HCT116 (cell line): ENCODE measurements at regions not wholly inside any gene's neighbourhood (a gene's known extent, or its start where the extent isn't known, plus 50 kb on each side); places are given as distances from the start of the nearest gene placed in this dataset.

Experiments
- ATAC-seq: fragments of 200-7000 bp; cut with Tn5 transposase; 2 replicates; pipeline ENCODE4 v1.9.1; 2020; ENCODE audit warnings: mild to moderate bottlenecking, moderate library complexity
- BruUV-seq: library from RNA; stranded (reverse); fragments of 400-500 nt; replicated peaks from 2 replicates; lab custom pipeline; 2021; lab: Mats Ljungman, UMichigan
- CTCF ChIA-PET: fragments of 300-600 bp; sonication (Branson Sonifier 250); formaldehyde crosslinking; loops from one replicate; lab custom pipeline; 2021; ENCODE audit warnings: antibody characterized with exemption; lab: Charles Lee
- POLR2A ChIA-PET: fragments of 300-600, 350-600 bp; sonication (Branson Sonifier 250); formaldehyde crosslinking; loops from one replicate; lab custom pipeline; 2021; ENCODE audit warnings: antibody characterized with exemption; lab: Charles Lee
- RAD21 ChIA-PET, 2 experiments: fragments of 300-600 bp; sonication (Branson Sonifier 250); formaldehyde crosslinking; loops; one replicate each; lab custom pipeline; 2023; ENCODE audit warnings: low total read pairs in 2 of 2; ENCODE audit not compliant: uncharacterized antibody in 2 of 2, unreplicated experiment in 2 of 2, low non-redundant PET in 1 of 2; lab: Charles Lee
- DNase-seq: peaks from one replicate; pipeline ENCODE4 v3.0.0-alpha.2; 2010; ENCODE audit warnings: low read depth, low spot score
- H2AFZ ChIP-seq: fragments of 200-600 bp; shearing (Covaris generic), sonication (generic); 2 replicates; pipeline ENCODE4 v1.6.1; 2017; ENCODE audit warnings: low read depth, mixed run types, mixed read lengths, antibody characterized with exemption, low read length; ENCODE audit not compliant: poor library complexity, severe bottlenecking
- H3K27ac ChIP-seq: 2 replicates; pipeline ENCODE4 v1.5.1; 2012; ENCODE audit warnings: low read depth, low read length
- H3K27me3 ChIP-seq: fragments of 200-600 bp; sonication (generic); 2 replicates; pipeline ENCODE4 v1.6.1; 2016; ENCODE audit warnings: mixed run types, low read length, mixed read lengths; ENCODE audit not compliant: insufficient read depth
- H3K36me3 ChIP-seq, 2 experiments: fragments of 200-500 bp in 1 of 2; fragments of 200-600 bp in 1 of 2; sonication (Bioruptor generic) in 1 of 2; sonication (generic) in 1 of 2; 2 replicates each; pipeline versions ENCODE4 v1.5.1 to v1.6.1; 2014 to 2016; ENCODE audit warnings: low read length in 2 of 2, inconsistent platforms in 1 of 2, mixed read lengths in 1 of 2, mixed run types in 1 of 2; ENCODE audit not compliant: insufficient read depth in 2 of 2, control insufficient read depth in 1 of 2
- H3K4me1 ChIP-seq, 2 experiments: fragments of 200-600 bp in 1 of 2; sonication (generic) in 1 of 2; 2 replicates each; pipeline versions ENCODE4 v1.5.1 to v1.6.1; 2012 to 2017; ENCODE audit warnings: low read length in 2 of 2, inconsistent platforms in 1 of 2, mild to moderate bottlenecking in 1 of 2, mixed read lengths in 1 of 2, mixed run types in 1 of 2, moderate library complexity in 1 of 2; ENCODE audit not compliant: insufficient read depth in 2 of 2, control insufficient read depth in 1 of 2
- H3K4me2 ChIP-seq: fragments of 200-600 bp; sonication (generic); 2 replicates; pipeline ENCODE4 v1.6.1; 2017; ENCODE audit warnings: mixed run types, low read length, mixed read lengths
- H3K4me3 ChIP-seq, 2 experiments: fragments of 200-600 bp in 1 of 2; sonication (generic) in 1 of 2; replicated peaks in 1 of 2; 2 replicates each; pipeline ENCODE4 v1.5.1; 2011 to 2016; ENCODE audit warnings: low read length in 2 of 2, control low read depth in 1 of 2, low read depth in 1 of 2, mild to moderate bottlenecking in 1 of 2, mixed read lengths in 1 of 2, mixed run types in 1 of 2
- H3K79me2 ChIP-seq: fragments of 200-600 bp; sonication (generic); 2 replicates; pipeline ENCODE4 v1.6.1; 2017; ENCODE audit warnings: mild to moderate bottlenecking, mixed run types, low read length, moderate library complexity, mixed read lengths; ENCODE audit not compliant: insufficient read depth
- H3K9ac ChIP-seq: fragments of 200-600 bp; sonication (generic); 2 replicates; pipeline ENCODE4 v1.6.1; 2016; ENCODE audit warnings: low read length, mixed read lengths
- H3K9me2 ChIP-seq: fragments of 200-600 bp; sonication (generic), shearing (Covaris generic); 2 replicates; pipeline ENCODE4 v1.6.1; 2017; ENCODE audit warnings: mixed run types, mild to moderate bottlenecking, moderate library complexity; ENCODE audit not compliant: insufficient read depth
- H3K9me3 ChIP-seq, 2 experiments: fragments of 200-500 bp in 1 of 2; fragments of 200-600 bp in 1 of 2; sonication (Bioruptor generic) in 1 of 2; sonication (generic) in 1 of 2; 2 replicates each; pipeline ENCODE4 v1.6.1; 2014 to 2017; ENCODE audit warnings: low read length in 2 of 2, mixed read lengths in 2 of 2, inconsistent platforms in 1 of 2, low read depth in 1 of 2, mild to moderate bottlenecking in 1 of 2, mixed run types in 1 of 2, moderate library complexity in 1 of 2; ENCODE audit not compliant: control insufficient read depth in 1 of 2, insufficient read depth in 1 of 2
- H4K20me1 ChIP-seq: fragments of 200-600 bp; sonication (generic), shearing (Covaris generic); 2 replicates; pipeline ENCODE4 v1.6.1; 2017; ENCODE audit warnings: mixed run types, mild to moderate bottlenecking, moderate library complexity; ENCODE audit not compliant: insufficient read depth
- CBX3 ChIP-seq: IDR thresholded peaks from 2 replicates; pipeline ENCODE4 v1.6.1; 2012; ENCODE audit warnings: low read depth
- CEBPB ChIP-seq: IDR thresholded peaks from 2 replicates; pipeline ENCODE4 v1.6.1; 2012; ENCODE audit warnings: low read depth
- ELF1 ChIP-seq: IDR thresholded peaks from 2 replicates; pipeline ENCODE4 v1.6.1; 2012; ENCODE audit warnings: low read depth, borderline replicate concordance
- EZH2phosphoT487 ChIP-seq: fragments of 200-600 bp; IDR thresholded peaks from 2 replicates; pipeline ENCODE4 v1.6.1; 2018; ENCODE audit warnings: antibody characterized with exemption, borderline replicate concordance
- JUND ChIP-seq: IDR thresholded peaks from 2 replicates; pipeline ENCODE4 v1.6.1; 2012
- POLR2A ChIP-seq: IDR thresholded peaks from 2 replicates; pipeline ENCODE4 v1.7.0; 2011; ENCODE audit warnings: borderline replicate concordance; ENCODE audit not compliant: insufficient read depth, insufficient read length; ENCODE audit errors: extremely low read depth
- RAD21 ChIP-seq: IDR thresholded peaks from 2 replicates; pipeline ENCODE4 v1.6.1; 2012; ENCODE audit warnings: low read depth, mild to moderate bottlenecking
- SP1 ChIP-seq: IDR thresholded peaks from 2 replicates; pipeline ENCODE4 v1.6.1; 2012; ENCODE audit warnings: low read depth
- SRF ChIP-seq: IDR thresholded peaks from 2 replicates; pipeline ENCODE4 v1.6.1; 2012; ENCODE audit warnings: low read depth
- ZFX ChIP-seq: fragments of 450-650 bp; IDR thresholded peaks from 2 replicates; pipeline ENCODE4 v1.6.1; 2017
- ZNF274 ChIP-seq: fragments of 200-500 bp; sonication (Bioruptor generic); IDR thresholded peaks from 2 replicates; pipeline ENCODE4 v1.6.1; 2014; ENCODE audit warnings: mild to moderate bottlenecking, low read depth, low read length, inconsistent platforms
- intact Hi-C: fragments of 100-400 bp; cut with micrococcal nuclease; formaldehyde crosslinking; loops from 2 replicates; pipeline ENCODE4 v1.10.0; 2022
- TF ChIP-seq, protein P1 (sequence below): IDR thresholded peaks from 2 replicates; pipeline ENCODE4 v1.6.1; 2012; ENCODE audit warnings: low read depth
- TF ChIP-seq, protein P2 (sequence below), 3 experiments: fragments of 200-600 bp in 1 of 3; sonication (generic) in 1 of 3; IDR thresholded peaks in 2 of 3; conservative IDR thresholded peaks in 1 of 3; 2 replicates each; pipeline ENCODE4 v1.5.1; 2012 to 2017; ENCODE audit warnings: low read depth in 2 of 3, low read length in 2 of 3, antibody characterized with exemption in 1 of 3, borderline replicate concordance in 1 of 3, control low read depth in 1 of 3, mild to moderate bottlenecking in 1 of 3, mixed read lengths in 1 of 3, mixed run types in 1 of 3, moderate library complexity in 1 of 3; ENCODE audit not compliant: insufficient read depth in 1 of 3
- TF ChIP-seq, protein P3 (sequence below): IDR thresholded peaks from 2 replicates; pipeline ENCODE4 v1.6.1; 2012
- TF ChIP-seq, protein P4 (sequence below): IDR thresholded peaks from 2 replicates; pipeline ENCODE4 v1.6.1; 2011; ENCODE audit warnings: mild to moderate bottlenecking, low read length, moderate library complexity; ENCODE audit not compliant: insufficient replicate concordance; ENCODE audit errors: extremely low read depth

DNA sequence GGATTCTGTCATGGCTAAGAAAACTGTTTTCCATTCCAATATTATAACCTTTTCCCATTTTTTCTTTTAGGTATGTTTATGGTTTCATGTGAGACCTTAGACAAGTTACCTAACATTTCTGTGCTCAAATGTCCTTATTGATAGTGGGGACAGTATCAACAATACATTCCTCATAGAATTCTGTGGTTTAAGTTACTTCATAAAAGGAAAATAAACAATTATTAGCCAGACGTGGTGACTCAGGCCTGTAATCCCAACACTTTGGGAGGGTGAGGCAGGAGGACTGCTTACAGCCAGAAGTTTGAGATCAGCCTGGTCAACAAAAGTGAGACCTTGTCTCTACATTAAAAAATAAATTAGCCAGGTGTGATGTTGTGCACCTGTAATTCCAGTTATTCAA is 436.8 kb upstream of the CNTN4 start:
- Histone ChIP-seq H3K79me2 (no peaks in the 10 kb centered on the region), H3K27me3 (no peaks in the 10 kb centered on the region), H2AFZ (no peak overlapping the region), H3K9me2 (no peaks in the 10 kb centered on the region), H3K27ac (no peak overlapping the region), H3K4me1 (no peaks in the 10 kb centered on the region), H4K20me1 (no peaks in the 10 kb centered on the region), H3K4me2 (no peak overlapping the region), H3K9me3 (peaks cover 8 to 12% of the 10 kb centered on the region in 2 experiments; a peak in 2 of 4 replicates), H3K9ac (no peak overlapping the region), H3K36me3 (no peaks in the 10 kb centered on the region), H3K4me3 (no peak overlapping the region)
- DNase-seq (no peak), ATAC-seq (no peak)
- no TSS peak for BruUV-seq
- TF ChIP-seq, protein P1, sequence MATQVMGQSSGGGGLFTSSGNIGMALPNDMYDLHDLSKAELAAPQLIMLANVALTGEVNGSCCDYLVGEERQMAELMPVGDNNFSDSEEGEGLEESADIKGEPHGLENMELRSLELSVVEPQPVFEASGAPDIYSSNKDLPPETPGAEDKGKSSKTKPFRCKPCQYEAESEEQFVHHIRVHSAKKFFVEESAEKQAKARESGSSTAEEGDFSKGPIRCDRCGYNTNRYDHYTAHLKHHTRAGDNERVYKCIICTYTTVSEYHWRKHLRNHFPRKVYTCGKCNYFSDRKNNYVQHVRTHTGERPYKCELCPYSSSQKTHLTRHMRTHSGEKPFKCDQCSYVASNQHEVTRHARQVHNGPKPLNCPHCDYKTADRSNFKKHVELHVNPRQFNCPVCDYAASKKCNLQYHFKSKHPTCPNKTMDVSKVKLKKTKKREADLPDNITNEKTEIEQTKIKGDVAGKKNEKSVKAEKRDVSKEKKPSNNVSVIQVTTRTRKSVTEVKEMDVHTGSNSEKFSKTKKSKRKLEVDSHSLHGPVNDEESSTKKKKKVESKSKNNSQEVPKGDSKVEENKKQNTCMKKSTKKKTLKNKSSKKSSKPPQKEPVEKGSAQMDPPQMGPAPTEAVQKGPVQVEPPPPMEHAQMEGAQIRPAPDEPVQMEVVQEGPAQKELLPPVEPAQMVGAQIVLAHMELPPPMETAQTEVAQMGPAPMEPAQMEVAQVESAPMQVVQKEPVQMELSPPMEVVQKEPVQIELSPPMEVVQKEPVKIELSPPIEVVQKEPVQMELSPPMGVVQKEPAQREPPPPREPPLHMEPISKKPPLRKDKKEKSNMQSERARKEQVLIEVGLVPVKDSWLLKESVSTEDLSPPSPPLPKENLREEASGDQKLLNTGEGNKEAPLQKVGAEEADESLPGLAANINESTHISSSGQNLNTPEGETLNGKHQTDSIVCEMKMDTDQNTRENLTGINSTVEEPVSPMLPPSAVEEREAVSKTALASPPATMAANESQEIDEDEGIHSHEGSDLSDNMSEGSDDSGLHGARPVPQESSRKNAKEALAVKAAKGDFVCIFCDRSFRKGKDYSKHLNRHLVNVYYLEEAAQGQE: no peak
- no peak for TF ChIP-seq CBX3
- no peak for TF ChIP-seq SP1
- TF ChIP-seq, protein P2, sequence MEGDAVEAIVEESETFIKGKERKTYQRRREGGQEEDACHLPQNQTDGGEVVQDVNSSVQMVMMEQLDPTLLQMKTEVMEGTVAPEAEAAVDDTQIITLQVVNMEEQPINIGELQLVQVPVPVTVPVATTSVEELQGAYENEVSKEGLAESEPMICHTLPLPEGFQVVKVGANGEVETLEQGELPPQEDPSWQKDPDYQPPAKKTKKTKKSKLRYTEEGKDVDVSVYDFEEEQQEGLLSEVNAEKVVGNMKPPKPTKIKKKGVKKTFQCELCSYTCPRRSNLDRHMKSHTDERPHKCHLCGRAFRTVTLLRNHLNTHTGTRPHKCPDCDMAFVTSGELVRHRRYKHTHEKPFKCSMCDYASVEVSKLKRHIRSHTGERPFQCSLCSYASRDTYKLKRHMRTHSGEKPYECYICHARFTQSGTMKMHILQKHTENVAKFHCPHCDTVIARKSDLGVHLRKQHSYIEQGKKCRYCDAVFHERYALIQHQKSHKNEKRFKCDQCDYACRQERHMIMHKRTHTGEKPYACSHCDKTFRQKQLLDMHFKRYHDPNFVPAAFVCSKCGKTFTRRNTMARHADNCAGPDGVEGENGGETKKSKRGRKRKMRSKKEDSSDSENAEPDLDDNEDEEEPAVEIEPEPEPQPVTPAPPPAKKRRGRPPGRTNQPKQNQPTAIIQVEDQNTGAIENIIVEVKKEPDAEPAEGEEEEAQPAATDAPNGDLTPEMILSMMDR (IDR thresholded peaks at IDR 0.05 in 2 of 3, conservative IDR thresholded peaks at IDR 0.05 in 1 of 3; ENCODE audit: borderline replicate concordance in 1 of 3, insufficient read depth in 1 of 3, low read depth in 2 of 3, low read length in 2 of 3): no peak
- TF ChIP-seq ZFX: no peak
- TF ChIP-seq ZNF274: no peak
- no peak for TF ChIP-seq ELF1
- no peak for TF ChIP-seq JUND
- TF ChIP-seq, protein P3, sequence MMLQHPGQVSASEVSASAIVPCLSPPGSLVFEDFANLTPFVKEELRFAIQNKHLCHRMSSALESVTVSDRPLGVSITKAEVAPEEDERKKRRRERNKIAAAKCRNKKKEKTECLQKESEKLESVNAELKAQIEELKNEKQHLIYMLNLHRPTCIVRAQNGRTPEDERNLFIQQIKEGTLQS: no peak
- TF ChIP-seq RAD21: no peak
- no peak for TF ChIP-seq POLR2A
- TF ChIP-seq, protein P4, sequence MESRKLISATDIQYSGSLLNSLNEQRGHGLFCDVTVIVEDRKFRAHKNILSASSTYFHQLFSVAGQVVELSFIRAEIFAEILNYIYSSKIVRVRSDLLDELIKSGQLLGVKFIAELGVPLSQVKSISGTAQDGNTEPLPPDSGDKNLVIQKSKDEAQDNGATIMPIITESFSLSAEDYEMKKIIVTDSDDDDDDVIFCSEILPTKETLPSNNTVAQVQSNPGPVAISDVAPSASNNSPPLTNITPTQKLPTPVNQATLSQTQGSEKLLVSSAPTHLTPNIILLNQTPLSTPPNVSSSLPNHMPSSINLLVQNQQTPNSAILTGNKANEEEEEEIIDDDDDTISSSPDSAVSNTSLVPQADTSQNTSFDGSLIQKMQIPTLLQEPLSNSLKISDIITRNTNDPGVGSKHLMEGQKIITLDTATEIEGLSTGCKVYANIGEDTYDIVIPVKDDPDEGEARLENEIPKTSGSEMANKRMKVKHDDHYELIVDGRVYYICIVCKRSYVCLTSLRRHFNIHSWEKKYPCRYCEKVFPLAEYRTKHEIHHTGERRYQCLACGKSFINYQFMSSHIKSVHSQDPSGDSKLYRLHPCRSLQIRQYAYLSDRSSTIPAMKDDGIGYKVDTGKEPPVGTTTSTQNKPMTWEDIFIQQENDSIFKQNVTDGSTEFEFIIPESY: no peak
- no peak for TF ChIP-seq CEBPB
- TF ChIP-seq EZH2phosphoT487: no peak
- no peak for TF ChIP-seq SRF
- ChIA-PET CTCF (no interaction called here), POLR2A (no interaction called here), RAD21 (no interaction called here)
- intact Hi-C loops: no loop called here
